HG02852 (cell line): ENCODE measurements at regions not wholly inside any gene's neighbourhood (a gene's known extent, or its start where the extent isn't known, plus 50 kb on each side); places are given as distances from the start of the nearest gene placed in this dataset.
A peak's percentile ranks its signal among the peaks of the same experiment; 100 is the strongest.
"Not testable (repeated sequence)": the region's sequence is repeated elsewhere in the genome, so short reads cannot be mapped to it uniquely, and the experiment has no call there.

ENCODE experiments used
- ATAC-seq: cut with Tn5 transposase; IDR thresholded peaks from one replicate; pipeline ENCODE4 v1.9.1; 2021; ENCODE audit warnings: mild to moderate bottlenecking, moderate library complexity; ENCODE audit not compliant: unreplicated experiment

DNA sequence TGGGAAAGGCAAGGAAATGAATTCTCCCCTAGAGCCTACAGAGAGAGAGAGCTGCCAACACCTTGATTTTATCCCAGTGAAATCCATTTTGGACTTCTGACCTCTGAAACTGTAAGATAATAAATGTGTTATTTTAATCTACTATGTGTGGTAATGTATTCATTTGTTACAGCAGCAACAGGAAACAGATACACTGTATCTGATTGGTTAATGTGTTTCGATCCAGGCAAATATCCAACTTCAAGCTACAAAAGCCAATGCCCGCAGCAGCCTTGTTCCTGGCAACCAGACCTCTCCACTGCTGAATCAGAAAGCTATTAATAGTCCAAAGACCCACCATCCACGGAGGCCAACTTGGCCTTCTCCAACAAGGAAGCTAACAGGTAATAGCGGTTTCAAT, 318.1 kb downstream of the PTTG2 start:
- no peak for ATAC-seq

DNA sequence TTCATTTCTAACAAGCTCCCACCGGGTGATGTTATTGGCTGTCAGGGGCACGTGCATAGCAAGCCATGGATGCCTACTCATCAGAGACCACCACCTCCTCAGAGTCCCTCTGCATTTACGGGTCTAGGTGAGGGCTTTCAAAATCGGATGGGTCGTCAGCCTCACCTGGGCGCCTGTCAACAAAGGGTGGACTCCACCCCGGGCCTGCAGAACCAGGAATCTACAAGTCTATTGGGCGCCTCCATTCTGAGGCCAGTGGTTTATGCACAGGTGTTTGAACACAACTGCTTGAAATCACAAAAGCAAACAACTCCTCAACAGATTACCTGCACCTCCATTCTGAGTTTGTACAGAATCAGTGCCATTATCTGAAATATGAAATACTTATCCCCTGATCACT, 318.9 kb downstream of the PTTG2 start:
- ATAC-seq: no peak

DNA sequence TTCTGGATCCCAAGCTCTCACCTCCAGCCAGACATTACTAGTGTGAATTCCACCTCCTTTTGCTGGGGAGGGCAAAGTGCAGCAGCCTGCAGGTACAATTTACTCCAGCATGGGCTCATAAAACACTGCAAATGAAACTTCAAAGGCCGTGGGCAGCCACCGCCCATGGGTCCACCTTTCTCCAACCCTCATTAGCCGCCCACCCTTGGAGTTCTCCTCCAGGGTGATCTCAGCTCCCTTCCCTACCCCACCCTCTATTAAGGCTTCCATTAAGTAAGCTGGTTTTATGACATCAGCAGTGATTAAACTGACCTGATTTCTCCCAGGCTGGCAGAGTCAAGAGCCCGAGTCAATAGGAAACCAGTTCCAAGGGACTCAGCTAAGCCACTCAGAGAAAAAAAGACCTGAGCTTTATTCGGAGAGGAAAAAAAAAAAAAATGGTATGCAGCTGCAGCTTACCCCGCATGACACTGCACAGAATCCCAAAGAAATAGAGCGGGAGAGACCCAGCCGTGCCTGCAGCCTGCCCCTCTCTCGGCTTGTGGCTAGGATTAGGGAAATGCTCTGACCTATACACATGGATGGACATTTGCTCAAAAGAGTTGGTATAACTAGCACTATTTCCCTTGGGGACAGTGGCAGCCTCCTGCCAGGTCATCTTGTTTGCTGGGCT, 319.6 kb downstream of the PTTG2 start:
- ATAC-seq: no peak

DNA sequence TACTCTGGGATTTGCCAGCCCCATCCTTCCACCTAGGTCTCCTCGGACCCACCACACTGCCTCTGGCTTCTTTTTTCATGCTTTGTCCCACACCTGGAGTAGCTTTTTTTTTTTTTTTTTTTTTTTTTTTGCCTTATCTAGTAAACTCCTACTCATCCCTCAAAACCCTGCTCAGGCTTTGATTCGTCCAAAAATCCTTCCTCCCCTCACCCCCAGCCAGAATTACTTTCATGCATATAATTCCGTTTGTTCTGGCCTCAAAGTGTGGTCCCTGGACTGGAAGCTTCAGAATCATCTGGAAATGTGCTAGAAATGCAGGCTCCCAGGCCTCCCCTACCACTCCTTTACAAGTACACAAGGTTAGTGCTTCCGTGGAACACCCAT, 320.1 kb downstream of the PTTG2 start:
- no peak for ATAC-seq

DNA sequence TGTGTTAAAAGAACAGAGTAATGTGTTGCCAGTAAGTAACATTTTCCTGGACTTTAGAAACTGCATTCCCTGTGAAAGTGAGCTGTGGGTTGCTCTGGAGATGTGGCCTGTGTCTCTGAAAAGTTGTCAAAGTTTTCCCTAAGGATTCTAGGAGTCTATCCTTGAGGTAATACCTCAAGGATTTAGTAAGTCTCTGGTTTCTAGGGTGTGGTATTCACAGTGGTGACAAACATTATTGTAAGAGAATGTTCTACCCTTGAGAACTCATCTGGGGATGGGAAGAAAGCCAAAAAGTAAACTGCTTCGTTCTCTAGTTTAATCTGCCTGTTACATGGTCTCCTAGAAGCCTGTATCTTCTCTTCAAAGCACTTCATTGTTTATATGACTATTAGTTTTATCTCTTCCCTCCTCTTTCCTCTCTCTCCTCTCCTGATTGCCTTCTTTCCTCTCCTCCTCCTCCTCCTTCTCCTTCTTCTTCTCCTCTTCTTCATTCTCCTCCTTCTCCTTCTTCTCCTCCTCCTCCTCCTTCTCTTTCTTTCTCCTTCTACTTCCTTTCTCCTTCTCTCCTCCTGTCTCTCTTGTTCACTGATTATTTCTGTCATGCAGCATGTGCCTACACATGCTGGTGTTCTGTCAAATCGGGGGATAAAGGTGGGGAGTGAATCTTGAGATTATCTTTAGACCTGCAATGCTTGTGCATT, 321.3 kb downstream of the PTTG2 start:
- ATAC-seq: no peak

DNA sequence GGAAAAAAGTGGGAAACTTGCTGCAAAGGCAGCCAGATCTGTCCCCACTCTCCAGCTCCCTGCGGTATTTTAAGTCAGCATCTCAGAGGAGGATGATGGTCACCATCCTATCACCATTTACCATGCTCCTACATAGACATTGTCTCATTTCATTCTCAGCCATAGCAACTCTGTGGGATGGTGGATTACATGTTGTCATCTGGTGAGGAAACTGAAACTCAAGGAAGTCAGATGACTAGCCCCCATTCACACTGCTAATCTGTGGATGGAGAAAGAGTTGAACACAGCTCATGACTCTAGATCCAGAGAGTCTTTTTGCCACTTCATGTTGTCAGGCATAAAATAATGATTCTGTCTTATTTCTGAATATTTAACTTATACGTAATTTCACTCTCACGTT, 323.5 kb downstream of the PTTG2 start:
- ATAC-seq: no peak

DNA sequence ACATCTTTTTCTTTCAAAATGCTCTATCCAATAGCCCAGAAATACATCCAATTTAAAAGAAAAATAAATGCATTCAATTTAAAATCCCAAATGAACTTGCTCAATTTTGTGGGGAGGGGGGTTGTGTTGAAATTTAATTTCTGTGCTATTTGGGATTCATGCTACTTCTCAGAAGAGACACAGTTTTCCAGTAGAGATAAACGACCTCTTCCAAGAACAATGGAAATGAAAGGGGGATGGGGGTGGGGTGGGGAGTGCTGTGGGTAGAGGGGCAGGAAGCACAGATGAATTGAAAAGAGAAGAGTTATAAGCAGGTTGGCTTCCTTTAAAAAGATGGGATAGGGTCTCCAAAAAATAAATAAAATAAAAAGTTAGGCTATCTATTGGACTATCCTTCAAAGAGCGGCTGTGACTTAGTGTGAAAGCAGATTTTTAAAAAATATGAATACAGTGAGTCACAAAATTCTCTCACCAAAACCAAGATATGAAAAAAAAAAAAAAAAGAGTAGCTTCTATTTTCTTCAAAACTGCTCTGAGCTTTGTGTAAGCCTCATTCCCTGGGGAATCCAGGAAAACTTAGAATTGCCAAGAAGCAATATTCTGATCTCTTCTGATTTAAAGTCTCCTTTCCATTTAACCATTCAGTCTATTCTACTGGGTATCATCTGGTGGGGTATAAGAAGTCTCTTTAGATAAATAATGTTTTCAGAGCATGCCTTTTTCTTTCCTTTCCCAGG, 324.3 kb downstream of the PTTG2 start:
- no peak for ATAC-seq

DNA sequence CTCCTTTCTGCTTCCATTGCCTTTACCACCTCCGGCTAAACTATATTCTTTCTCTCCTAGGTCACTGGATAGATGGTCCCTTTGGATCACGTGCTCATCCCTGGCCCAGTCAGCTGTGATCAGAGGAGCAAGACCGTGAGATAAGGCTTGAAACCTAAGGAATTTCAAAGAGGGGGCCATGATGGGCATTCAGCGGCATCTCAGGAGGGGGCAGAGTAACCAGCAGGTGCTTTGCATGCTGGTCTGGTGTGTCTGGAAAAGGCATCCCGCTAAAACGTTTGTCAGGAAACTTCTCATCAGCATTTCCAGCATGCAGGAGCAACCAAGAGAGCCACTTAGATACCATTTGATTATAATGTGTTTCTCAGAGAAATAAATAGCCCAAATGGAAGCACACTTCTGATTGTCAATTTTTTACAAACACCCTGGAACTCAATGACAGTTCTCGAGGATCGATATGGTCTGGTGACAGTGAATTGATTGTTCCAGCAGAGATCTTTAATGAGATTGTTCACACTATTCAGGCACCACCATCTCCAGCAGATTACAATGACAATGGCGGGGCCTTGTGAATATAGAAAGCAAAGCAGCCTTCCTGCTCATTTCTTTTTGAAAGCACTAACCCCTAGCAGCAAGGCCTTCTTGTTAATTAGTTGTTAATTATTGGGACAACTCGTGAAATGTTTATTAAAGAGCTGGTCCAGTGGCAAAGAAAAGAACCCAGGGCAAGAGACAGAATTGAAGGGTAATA, 327.1 kb downstream of the PTTG2 start:
- ATAC-seq: no peak

DNA sequence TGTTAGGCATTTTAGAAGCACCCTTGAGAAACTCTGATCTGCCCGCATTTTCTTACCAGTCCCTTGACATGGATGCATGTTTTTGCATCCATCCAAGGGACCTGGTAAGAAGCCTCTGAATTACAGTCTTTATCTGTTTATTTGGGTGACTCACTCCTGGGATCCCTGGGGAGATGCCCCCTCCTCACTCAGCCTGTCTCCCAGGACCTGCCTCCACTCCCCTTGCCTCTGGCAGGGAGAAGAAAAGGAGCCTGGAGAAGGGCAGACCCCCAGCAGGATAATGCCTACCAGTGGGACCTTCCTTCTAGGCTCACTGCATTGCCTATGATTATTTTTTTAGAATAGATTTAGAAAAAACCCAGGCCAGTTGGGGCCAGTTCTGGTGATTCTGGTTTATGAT, 329.4 kb downstream of the PTTG2 start:
- no peak for ATAC-seq

DNA sequence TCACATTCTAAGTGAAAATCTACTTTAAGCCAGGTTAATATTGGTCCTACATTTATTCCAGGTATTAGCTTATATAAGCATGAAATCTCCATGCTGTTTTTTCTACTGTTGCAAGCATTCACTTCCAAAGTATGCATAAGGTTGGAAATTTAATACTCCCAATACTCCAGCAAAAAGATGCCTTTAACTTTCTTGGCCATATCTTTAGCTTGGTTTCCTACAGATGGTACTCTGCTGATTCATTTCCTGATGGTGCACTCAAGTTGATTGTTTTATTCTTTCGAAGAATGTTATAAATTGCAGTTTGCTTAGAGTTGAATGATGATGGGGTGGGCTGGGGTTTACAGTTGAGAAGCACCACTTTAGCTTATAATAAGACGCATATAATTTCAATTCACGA, 330.2 kb downstream of the PTTG2 start:
- no peak for ATAC-seq

DNA sequence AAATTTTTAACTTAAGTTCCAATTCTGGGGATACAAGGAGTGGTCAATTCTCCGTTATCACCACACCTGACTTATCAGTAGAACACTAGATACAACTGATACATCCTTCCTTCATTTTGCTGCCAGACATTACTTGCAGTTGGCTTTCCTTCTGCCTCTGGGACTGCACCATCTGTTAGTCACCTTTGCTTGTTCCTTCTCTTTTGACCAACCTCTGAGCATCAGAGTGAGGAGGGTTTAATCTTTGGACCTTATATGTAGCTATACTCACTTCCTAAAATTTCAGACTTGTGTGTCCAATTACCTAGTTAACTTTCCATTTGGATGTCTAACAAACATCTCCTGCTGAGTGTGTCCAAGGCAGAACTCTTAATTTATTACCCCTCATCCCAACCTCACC, 330.7 kb downstream of the PTTG2 start:
- no peak for ATAC-seq

DNA sequence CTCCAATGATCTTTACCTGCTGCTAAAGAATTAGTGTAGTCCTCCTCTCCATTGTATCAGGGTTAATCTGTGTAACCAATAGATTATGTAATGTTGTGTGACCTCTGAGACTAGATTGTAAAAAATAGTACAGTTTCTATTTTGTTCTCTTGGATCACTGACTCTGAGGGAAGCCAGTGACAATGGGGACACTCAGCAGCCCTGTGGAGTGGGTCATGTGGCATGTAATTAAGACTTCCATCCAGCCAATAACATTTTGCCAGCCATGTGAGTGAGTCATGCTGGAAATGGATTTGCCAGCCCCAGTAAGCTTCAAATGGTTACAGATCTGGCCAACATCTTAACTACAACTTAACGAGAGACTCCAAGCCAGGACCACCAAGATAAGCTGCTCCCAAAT, 332.3 kb downstream of the PTTG2 start:
- no peak for ATAC-seq

DNA sequence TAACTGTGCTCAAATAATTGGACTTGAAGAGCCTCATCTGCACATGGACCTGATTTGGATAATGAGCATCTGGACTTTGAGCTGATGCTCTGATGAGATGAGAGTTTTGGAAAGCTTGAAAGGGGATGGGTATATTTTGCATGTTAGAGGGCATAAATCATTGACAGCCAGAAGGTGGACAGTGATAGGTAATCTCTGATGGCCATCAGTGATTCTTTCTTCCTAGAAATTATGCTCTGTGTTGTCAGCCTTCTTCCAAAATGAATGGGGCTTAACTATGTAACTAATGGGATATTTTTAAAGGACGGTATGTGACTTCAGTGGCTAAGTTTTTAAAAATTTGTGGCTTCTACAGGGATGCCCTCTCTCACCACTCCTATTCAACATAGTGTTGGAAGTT, 334.0 kb downstream of the PTTG2 start:
- no peak for ATAC-seq

DNA sequence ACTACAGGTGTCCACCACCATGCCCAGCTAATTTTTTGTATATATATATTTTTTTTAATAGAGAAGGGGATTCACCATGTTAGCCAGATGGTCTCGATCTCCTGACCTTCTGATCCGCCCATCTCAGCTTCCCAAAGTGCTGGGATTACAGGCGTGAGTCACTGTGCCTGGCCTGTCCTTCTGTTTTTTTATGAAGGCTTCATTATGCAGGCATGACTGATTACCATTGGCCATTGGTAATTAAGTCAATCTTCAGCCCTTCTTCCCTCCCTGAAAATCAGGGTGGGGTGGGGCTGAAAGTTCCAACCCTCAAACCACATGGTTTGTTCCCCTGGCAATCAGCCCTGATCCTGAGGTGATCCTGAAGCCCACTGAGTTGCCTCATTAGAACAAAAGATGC, 336.9 kb downstream of the PTTG2 start:
- no peak for ATAC-seq

DNA sequence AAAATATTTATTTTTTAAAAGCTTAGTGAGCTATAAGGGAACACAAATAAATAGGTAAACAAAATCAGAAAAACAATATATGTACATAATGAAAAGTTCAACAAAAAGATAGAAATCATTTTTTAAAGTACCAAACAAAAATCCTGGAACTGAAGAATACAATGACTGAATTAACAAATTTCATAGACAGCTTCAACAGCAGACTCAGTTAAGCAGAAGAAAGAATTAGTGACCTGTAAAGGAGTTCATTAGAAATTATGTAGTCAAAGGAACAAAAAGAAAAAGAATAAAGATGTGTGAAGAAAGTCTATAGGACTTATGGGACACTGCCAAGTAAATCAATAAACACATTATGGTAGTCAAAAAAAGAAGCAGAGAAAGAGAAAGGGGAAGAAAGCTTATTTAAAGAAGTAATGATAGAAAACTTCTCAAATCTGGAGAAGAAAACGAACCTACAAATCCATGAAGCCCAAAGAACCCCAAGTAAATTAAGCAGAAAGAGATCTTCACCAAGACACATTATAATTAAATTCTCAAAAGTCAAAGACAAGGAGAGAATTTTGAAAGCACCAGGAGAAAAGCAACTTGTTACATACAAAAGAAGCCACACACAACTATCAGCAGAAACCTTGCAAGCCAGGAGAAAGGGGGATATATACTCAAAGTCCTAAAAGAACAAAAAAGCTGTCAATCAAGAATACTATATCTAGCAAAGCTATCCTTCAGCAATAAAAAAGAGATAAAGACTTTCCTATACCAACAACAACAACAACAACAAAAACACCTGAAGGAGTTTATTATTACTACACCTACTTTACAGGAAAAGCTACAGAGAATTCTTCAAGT, 338.9 kb downstream of the PTTG2 start:
- no peak for ATAC-seq

DNA sequence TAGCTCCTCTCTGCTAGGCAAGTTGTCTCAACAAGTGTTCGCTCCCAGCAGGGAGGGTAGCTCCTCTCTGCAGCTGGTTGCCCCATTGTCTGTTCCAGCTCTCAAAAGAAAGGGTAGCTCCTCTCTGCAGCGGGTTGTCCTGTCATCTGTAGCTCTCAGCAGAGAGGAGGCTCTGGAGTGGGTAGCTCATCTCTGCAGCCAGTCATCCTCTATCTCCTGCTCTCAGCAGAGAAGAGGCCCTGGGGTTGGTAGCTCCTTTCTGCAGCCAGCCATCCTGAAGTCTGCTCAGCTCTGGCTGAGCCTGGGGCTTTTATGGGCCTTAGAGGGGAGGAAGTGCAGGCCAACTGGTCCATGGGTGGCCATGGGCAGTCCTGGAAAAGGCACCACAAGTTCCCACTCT, 342.7 kb downstream of the PTTG2 start:
- ATAC-seq: no peak

DNA sequence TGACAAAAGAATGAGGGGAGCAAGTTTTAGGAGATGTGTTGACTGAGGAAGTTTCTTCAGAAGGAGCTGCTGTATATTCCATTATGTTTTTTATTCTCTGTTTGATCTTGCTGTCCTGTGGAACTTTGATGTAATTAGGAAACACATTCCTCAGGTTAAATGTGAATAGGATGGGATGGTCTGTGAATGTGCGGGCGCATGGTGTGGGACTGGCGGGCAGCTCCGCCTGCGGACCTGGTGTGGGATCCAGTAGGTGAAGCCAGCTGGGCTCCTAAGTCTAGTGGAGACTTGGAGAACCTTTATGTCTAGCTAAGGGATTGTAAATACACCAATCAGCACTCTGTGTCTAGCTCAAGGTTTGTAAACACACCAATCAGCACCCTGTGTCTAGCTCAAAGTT, 344.3 kb downstream of the PTTG2 start:
- ATAC-seq: not testable (repeated sequence)

DNA sequence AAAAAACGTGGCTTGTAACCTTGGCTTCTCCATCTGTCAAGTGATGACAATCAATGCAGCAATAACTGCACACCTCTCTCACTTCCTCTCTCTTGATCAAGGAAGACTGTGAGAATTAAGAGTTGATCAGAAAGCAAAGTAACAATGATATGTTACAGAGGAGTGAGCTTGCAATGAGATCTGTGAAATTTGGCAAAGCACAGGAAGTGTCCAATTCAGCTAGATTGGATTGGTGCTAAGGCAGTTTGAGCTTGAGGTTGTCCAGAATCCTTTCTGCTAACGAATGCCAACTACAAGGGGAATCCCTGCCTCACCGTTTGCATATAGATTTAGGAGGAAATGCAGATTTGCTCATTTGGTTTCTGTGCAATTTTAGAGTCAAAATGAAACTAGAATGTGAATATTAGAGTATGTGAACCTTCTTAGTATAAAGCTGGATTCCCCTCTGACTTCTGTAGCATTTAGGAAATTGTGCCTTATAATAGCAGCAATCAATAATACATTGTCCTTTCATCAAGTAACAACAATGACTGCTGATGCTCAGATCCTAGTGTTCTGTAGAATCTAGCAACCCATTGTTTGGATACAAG, 346.4 kb downstream of the PTTG2 start:
- ATAC-seq: peak; percentile 57

DNA sequence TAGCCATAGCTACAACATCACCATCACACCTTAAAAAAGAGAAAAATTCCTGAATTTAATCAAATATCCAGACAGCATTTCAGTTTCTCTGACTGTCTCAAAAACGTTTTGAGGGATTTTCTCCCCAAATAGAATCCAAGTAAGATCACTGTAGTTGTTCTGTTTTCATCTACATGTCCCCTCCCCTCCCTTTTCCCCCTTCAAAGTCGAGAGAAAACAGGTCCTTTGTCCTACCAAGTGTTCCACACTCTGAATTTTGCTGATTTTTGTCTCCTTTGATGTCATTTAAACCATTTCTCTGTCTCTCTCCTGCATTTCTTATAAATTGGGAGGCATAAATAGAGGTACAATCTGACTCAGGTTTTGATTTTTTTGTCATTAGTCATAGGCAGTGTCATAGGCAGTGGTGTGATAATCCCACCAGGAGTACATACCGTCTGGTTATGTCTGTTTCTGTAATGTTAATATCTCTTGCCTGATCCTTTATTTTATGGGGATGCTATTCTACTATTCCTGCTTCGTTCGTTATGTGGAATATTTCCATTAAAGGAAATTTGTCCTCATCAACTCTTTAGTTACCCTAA, 348.6 kb downstream of the PTTG2 start:
- no peak for ATAC-seq

DNA sequence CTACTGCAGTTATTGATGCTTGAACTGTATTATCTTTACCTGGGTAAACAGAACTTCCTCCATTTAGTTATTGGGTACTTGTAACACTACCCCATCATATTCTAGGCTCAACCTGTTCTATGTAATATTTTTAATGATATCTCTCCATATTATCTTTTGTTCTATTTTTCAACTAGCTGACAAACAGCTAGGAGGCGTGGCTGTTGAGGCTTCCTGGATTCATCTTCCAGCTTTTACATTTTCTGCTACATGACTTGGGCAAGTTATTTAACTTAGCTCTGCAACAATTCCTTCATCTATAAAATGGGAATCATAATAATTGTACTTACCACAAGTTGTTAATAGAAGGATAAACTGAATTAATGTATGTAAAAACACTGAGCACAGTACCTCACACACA, 349.3 kb downstream of the PTTG2 start:
- no peak for ATAC-seq
